ENCODE measurements at regions not wholly inside any gene's neighbourhood (a gene's known extent, or its start where the extent isn't known, plus 50 kb on each side); places are given as distances from the start of the nearest gene placed in this dataset.

GRCh38 chr9:81132318-81132717 is 557.0 kb downstream of the TLE1 start:
- CTCF ChIA-PET = no interaction called here

GRCh38 chr9:81128701-81129100 is 560.6 kb downstream of the TLE1 start:
- CTCF ChIA-PET = no interaction called here
- Mint-ChIP-seq H3K9me3 (peaks cover 3% of the 10 kb centered on the region), H3K27ac (no peak overlapping the region), H3K27me3 (no peaks in the 10 kb centered on the region), H3K4me1 (no peaks in the 10 kb centered on the region), H3K36me3 (no peaks in the 10 kb centered on the region), H3K4me3 (no peak overlapping the region)
- DNase-seq = no peak

More at GRCh38 chr9:81132318-81132717, 557.0 kb downstream of the TLE1 start:
- no peak overlapping the region for H3K27ac Mint-ChIP-seq
- no peaks in the 10 kb centered on the region for H3K4me1 Mint-ChIP-seq
- H3K4me3 Mint-ChIP-seq = no peak overlapping the region
- H3K36me3 Mint-ChIP-seq = no peaks in the 10 kb centered on the region
- H3K27me3 Mint-ChIP-seq = no peaks in the 10 kb centered on the region
- peaks cover 4% of the 10 kb centered on the region for H3K9me3 Mint-ChIP-seq
- DNase-seq = no peak

- Mint-ChIP-seq H3K36me3 (no peaks in the 10 kb centered on the region), H3K4me3 (no peak overlapping the region), H3K27me3 (no peaks in the 10 kb centered on the region), H3K9me3 (no peaks in the 10 kb centered on the region), H3K27ac (no peak overlapping the region), H3K4me1 (no peaks in the 10 kb centered on the region)
- DNase-seq = no peak
- CTCF ChIA-PET = no interaction called here
Observed at GRCh38 chr9:81125446-81126092, 563.8 kb downstream of the TLE1 start.

GRCh38 chr9:81123526-81123925 is 565.8 kb downstream of the TLE1 start:
- Mint-ChIP-seq H3K4me3 (no peak overlapping the region), H3K9me3 (peaks cover 2% of the 10 kb centered on the region), H3K4me1 (no peaks in the 10 kb centered on the region), H3K27me3 (no peaks in the 10 kb centered on the region), H3K36me3 (no peaks in the 10 kb centered on the region), H3K27ac (no peak overlapping the region)
- CTCF ChIA-PET = no interaction called here
- DNase-seq = no peak

GRCh38 chr9:81122749-81123148 is 566.6 kb downstream of the TLE1 start:
- H3K4me3 Mint-ChIP-seq = no peak overlapping the region
- CTCF ChIA-PET = no interaction called here
- H3K36me3 Mint-ChIP-seq = no peaks in the 10 kb centered on the region
- no peak overlapping the region for H3K27ac Mint-ChIP-seq
- peaks cover 3% of the 10 kb centered on the region for H3K9me3 Mint-ChIP-seq
- no peak for DNase-seq
- H3K4me1 Mint-ChIP-seq = no peaks in the 10 kb centered on the region
- no peaks in the 10 kb centered on the region for H3K27me3 Mint-ChIP-seq

GRCh38 chr9:81119591-81119990 is 569.8 kb downstream of the TLE1 start:
- DNase-seq = no peak
- peaks cover 5% of the 10 kb centered on the region for H3K9me3 Mint-ChIP-seq
- CTCF ChIA-PET = no interaction called here
- no peak overlapping the region for H3K4me3 Mint-ChIP-seq
- no peaks in the 10 kb centered on the region for H3K36me3 Mint-ChIP-seq
- no peaks in the 10 kb centered on the region for H3K27me3 Mint-ChIP-seq
- H3K4me1 Mint-ChIP-seq = no peaks in the 10 kb centered on the region
- H3K27ac Mint-ChIP-seq = no peak overlapping the region

GRCh38 chr9:81118416-81118815 is 570.9 kb downstream of the TLE1 start:
- no peak overlapping the region for H3K4me3 Mint-ChIP-seq
- peaks cover 4% of the 10 kb centered on the region for H3K4me1 Mint-ChIP-seq
- H3K9me3 Mint-ChIP-seq = peaks cover 5% of the 10 kb centered on the region
- no peaks in the 10 kb centered on the region for H3K36me3 Mint-ChIP-seq
- H3K27ac Mint-ChIP-seq = no peak overlapping the region
- CTCF ChIA-PET = no interaction called here
- no peak for DNase-seq
- no peaks in the 10 kb centered on the region for H3K27me3 Mint-ChIP-seq

GRCh38 chr9:81116340-81117137 is 572.8 kb downstream of the TLE1 start:
- CTCF ChIA-PET = no interaction called here
- H3K36me3 Mint-ChIP-seq = no peaks in the 10 kb centered on the region
- H3K27ac Mint-ChIP-seq = no peak overlapping the region
- peaks cover 8% of the 10 kb centered on the region for H3K4me1 Mint-ChIP-seq
- no peak for DNase-seq
- H3K4me3 Mint-ChIP-seq = no peak overlapping the region
- peaks cover 5% of the 10 kb centered on the region for H3K9me3 Mint-ChIP-seq
- H3K27me3 Mint-ChIP-seq = no peaks in the 10 kb centered on the region

- H3K27ac Mint-ChIP-seq = no peak overlapping the region
- no peak overlapping the region for H3K4me3 Mint-ChIP-seq
- H3K9me3 Mint-ChIP-seq = peaks cover 2% of the 10 kb centered on the region
- peaks cover 8% of the 10 kb centered on the region for H3K4me1 Mint-ChIP-seq
- no peak for DNase-seq
- CTCF ChIA-PET = no interaction called here
- no peaks in the 10 kb centered on the region for H3K27me3 Mint-ChIP-seq
- H3K36me3 Mint-ChIP-seq = no peaks in the 10 kb centered on the region
Observed at GRCh38 chr9:81113453-81114124, 575.8 kb downstream of the TLE1 start.

GRCh38 chr9:81112627-81113452 is 576.5 kb downstream of the TLE1 start:
- Mint-ChIP-seq H3K4me1 (peaks cover 8% of the 10 kb centered on the region), H3K27me3 (no peaks in the 10 kb centered on the region), H3K4me3 (no peak overlapping the region), H3K27ac (no peak overlapping the region), H3K9me3 (peaks cover 2% of the 10 kb centered on the region), H3K36me3 (no peaks in the 10 kb centered on the region)
- no peak for DNase-seq
- CTCF ChIA-PET = no interaction called here

- CTCF ChIA-PET = no interaction called here
- Mint-ChIP-seq H3K9me3 (no peaks in the 10 kb centered on the region), H3K4me3 (no peak overlapping the region), H3K27me3 (no peaks in the 10 kb centered on the region), H3K36me3 (no peaks in the 10 kb centered on the region), H3K4me1 (peaks cover 8% of the 10 kb centered on the region), H3K27ac (no peak overlapping the region)
- DNase-seq = no peak
Observed at GRCh38 chr9:81108821-81109220, 580.5 kb downstream of the TLE1 start.

GRCh38 chr9:81108391-81108790 is 581.0 kb downstream of the TLE1 start:
- Mint-ChIP-seq H3K27ac (no peak overlapping the region), H3K4me1 (peaks cover 4% of the 10 kb centered on the region), H3K9me3 (no peaks in the 10 kb centered on the region), H3K36me3 (no peaks in the 10 kb centered on the region), H3K4me3 (no peak overlapping the region), H3K27me3 (no peaks in the 10 kb centered on the region)
- DNase-seq = no peak
- CTCF ChIA-PET = no interaction called here

- H3K4me3 Mint-ChIP-seq = no peak overlapping the region
- no peak for DNase-seq
- no peak overlapping the region for H3K27ac Mint-ChIP-seq
- no peaks in the 10 kb centered on the region for H3K4me1 Mint-ChIP-seq
- no peaks in the 10 kb centered on the region for H3K27me3 Mint-ChIP-seq
- CTCF ChIA-PET = interaction anchor here (0.5 to 0.6 kb wide), 2 partner anchors 16 to 36 kb away, joined by 3 read pairs; no protein-coding TSS in a partner anchor
- H3K9me3 Mint-ChIP-seq = no peaks in the 10 kb centered on the region
- no peaks in the 10 kb centered on the region for H3K36me3 Mint-ChIP-seq
Observed at GRCh38 chr9:81103597-81104471, 585.5 kb downstream of the TLE1 start.
